Neural cell (in vitro differentiated cells): ENCODE measurements at regions not wholly inside any gene's neighbourhood (a gene's known extent, or its start where the extent isn't known, plus 50 kb on each side); places are given as distances from the start of the nearest gene placed in this dataset.

ENCODE experiments used
- CTCF ChIP-seq: fragments of 450-650 bp; IDR thresholded peaks from 2 replicates; pipeline ENCODE4 v1.5.1; 2014; ENCODE audit warnings: antibody characterized with exemption, mild to moderate bottlenecking, moderate library complexity; ENCODE audit not compliant: poor library complexity, severe bottlenecking
- EP300 ChIP-seq: fragments of 450-650 bp; conservative IDR thresholded peaks from 2 replicates; pipeline ENCODE4 v1.6.1; 2014; ENCODE audit warnings: antibody characterized with exemption, mild to moderate bottlenecking, moderate library complexity; ENCODE audit not compliant: poor library complexity, severe bottlenecking
- EZH2 ChIP-seq: fragments of 200-600, 300-800 bp; shearing (Covaris generic), sonication (generic); IDR thresholded peaks from 2 replicates; pipeline ENCODE4 v1.6.1; 2014; ENCODE audit warnings: antibody characterized with exemption, low read length, borderline replicate concordance, mild to moderate bottlenecking; ENCODE audit not compliant: insufficient read depth, poor library complexity, severe bottlenecking
- MXI1 ChIP-seq: fragments of 450-650 bp; conservative IDR thresholded peaks from 2 replicates; pipeline ENCODE4 v1.6.1; 2014; ENCODE audit warnings: antibody characterized with exemption, mild to moderate bottlenecking; ENCODE audit not compliant: poor library complexity, severe bottlenecking
- TAF1 ChIP-seq: IDR thresholded peaks from 2 replicates; pipeline ENCODE4 v1.6.1; 2012; ENCODE audit warnings: low read depth

DNA sequence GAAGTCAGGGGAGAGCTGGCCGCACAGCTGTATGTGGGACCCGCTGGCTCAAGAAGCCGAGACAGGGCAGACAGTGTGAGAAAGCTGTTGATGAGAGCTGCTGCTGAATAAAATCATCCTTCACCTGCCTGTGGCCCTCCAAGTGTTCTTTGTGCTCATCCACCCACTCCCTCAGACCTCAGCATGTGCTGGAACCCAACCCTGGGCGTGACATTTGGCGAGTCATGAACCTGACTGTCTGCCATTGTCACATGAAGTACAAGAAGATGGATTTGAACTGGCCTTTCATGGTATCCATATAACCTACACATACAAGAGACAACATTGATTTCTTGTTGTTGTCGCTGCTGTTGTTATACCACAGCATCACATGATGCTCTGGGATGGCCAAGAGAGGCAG lies 139.7 kb upstream of the PLCXD3 start:
- no peak for TF ChIP-seq EP300
- TF ChIP-seq CTCF: no peak
- no peak for TF ChIP-seq MXI1
- no peak for TF ChIP-seq TAF1
- TF ChIP-seq EZH2: no peak
